ENCODE measurements at regions not wholly inside any gene's neighbourhood (a gene's known extent, or its start where the extent isn't known, plus 50 kb on each side); places are given as distances from the start of the nearest gene placed in this dataset.

GRCh38 chrX:42131856-42132255 is 208.5 kb upstream of the CASK start:
- TF ChIP-seq CTCF (IDR thresholded peaks at IDR 0.05): no peak
- Mint-ChIP-seq H3K4me3 (no peak overlapping the region), H3K27ac (no peak overlapping the region), H3K4me1 (no peaks in the 10 kb centered on the region), H3K27me3 (ENCODE audit: low read depth, poor library complexity) (peaks cover 3% of the 10 kb centered on the region), H3K36me3 (ENCODE audit: low read depth) (peaks cover 11% of the 10 kb centered on the region), H3K9me3 (peaks cover 21% of the 10 kb centered on the region)
- DNase-seq: no peak

- TF ChIP-seq CTCF (IDR thresholded peaks at IDR 0.05): no peak
- no peak overlapping the region for H3K4me3 Mint-ChIP-seq
- no peaks in the 10 kb centered on the region for H3K4me1 Mint-ChIP-seq
- H3K9me3 Mint-ChIP-seq: peaks cover under 1% of the 10 kb centered on the region
- no peak overlapping the region for H3K27ac Mint-ChIP-seq
- DNase-seq: no peak
- peaks cover 3% of the 10 kb centered on the region for H3K27me3 Mint-ChIP-seq (ENCODE audit: low read depth, poor library complexity)
- no peaks in the 10 kb centered on the region for H3K36me3 Mint-ChIP-seq (ENCODE audit: low read depth)
Measured at GRCh38 chrX:42129022-42129940, 205.9 kb upstream of the CASK start.

- DNase-seq: no peak
- Mint-ChIP-seq H3K9me3 (peaks cover 5% of the 10 kb centered on the region), H3K4me1 (no peaks in the 10 kb centered on the region), H3K36me3 (ENCODE audit: low read depth) (peaks cover 5% of the 10 kb centered on the region), H3K4me3 (no peak overlapping the region), H3K27ac (no peak overlapping the region), H3K27me3 (ENCODE audit: low read depth, poor library complexity) (peaks cover 3% of the 10 kb centered on the region)
- no peak for TF ChIP-seq CTCF (IDR thresholded peaks at IDR 0.05)
Measured at GRCh38 chrX:42128587-42128986, 205.2 kb upstream of the CASK start.

- no peak for DNase-seq
- Mint-ChIP-seq H3K36me3 (ENCODE audit: low read depth) (peaks cover 5% of the 10 kb centered on the region), H3K9me3 (peaks cover 5% of the 10 kb centered on the region), H3K27ac (no peak overlapping the region), H3K27me3 (ENCODE audit: low read depth, poor library complexity) (peaks cover 3% of the 10 kb centered on the region), H3K4me1 (no peaks in the 10 kb centered on the region), H3K4me3 (no peak overlapping the region)
- TF ChIP-seq CTCF (IDR thresholded peaks at IDR 0.05): no peak
Measured at GRCh38 chrX:42128020-42128419, 204.7 kb upstream of the CASK start.

GRCh38 chrX:42127563-42127962 is 204.2 kb upstream of the CASK start:
- H3K4me3 Mint-ChIP-seq: no peak overlapping the region
- H3K27me3 Mint-ChIP-seq (ENCODE audit: low read depth, poor library complexity): peaks cover 3% of the 10 kb centered on the region
- H3K4me1 Mint-ChIP-seq: no peaks in the 10 kb centered on the region
- peaks cover 5% of the 10 kb centered on the region for H3K9me3 Mint-ChIP-seq
- no peak for TF ChIP-seq CTCF (IDR thresholded peaks at IDR 0.05)
- H3K36me3 Mint-ChIP-seq (ENCODE audit: low read depth): peaks cover 5% of the 10 kb centered on the region
- no peak overlapping the region for H3K27ac Mint-ChIP-seq
- DNase-seq: no peak

GRCh38 chrX:42123369-42123768 is 200.0 kb upstream of the CASK start:
- no peak for DNase-seq
- H3K4me1 Mint-ChIP-seq: no peaks in the 10 kb centered on the region
- peaks cover 5% of the 10 kb centered on the region for H3K36me3 Mint-ChIP-seq (ENCODE audit: low read depth)
- H3K27me3 Mint-ChIP-seq (ENCODE audit: low read depth, poor library complexity): no peaks in the 10 kb centered on the region
- TF ChIP-seq CTCF (IDR thresholded peaks at IDR 0.05): no peak
- no peak overlapping the region for H3K27ac Mint-ChIP-seq
- peaks cover 5% of the 10 kb centered on the region for H3K9me3 Mint-ChIP-seq
- no peak overlapping the region for H3K4me3 Mint-ChIP-seq
